Panc1 (cell line): ENCODE measurements at regions not wholly inside any gene's neighbourhood (a gene's known extent, or its start where the extent isn't known, plus 50 kb on each side); places are given as distances from the start of the nearest gene placed in this dataset.

ENCODE experiments used
- ATAC-seq: fragments of 200-7000 bp; cut with Tn5 transposase; 2 replicates; pipeline ENCODE4 v1.9.1; 2020; ENCODE audit warnings: mild to moderate bottlenecking, moderate library complexity
- BruUV-seq: library from RNA; stranded (reverse); fragments of 400-500 nt; replicated peaks from 2 replicates; lab custom pipeline; 2021; lab: Mats Ljungman, UMichigan
- CTCF ChIA-PET: fragments of 300-600 bp; sonication (Branson Sonifier 250); formaldehyde crosslinking; loops from one replicate; lab custom pipeline; 2022; ENCODE audit warnings: antibody characterized with exemption; lab: Charles Lee
- POLR2A ChIA-PET: fragments of 300-600 bp; sonication (Branson Sonifier 250); formaldehyde crosslinking; loops from one replicate; lab custom pipeline; 2022; ENCODE audit warnings: antibody characterized with exemption; lab: Charles Lee
- DNase-seq: peaks from one replicate; pipeline ENCODE4 v3.0.0-alpha.2; 2010; ENCODE audit warnings: low read depth, low spot score
- H3K27ac ChIP-seq: 2 replicates; pipeline ENCODE4 v1.5.1; 2011; ENCODE audit warnings: mild to moderate bottlenecking, low read length, inconsistent platforms
- H3K27me3 ChIP-seq: fragments of 200-500 bp; sonication (Bioruptor generic); 2 replicates; pipeline ENCODE4 v1.6.0; 2014; ENCODE audit warnings: low read length, inconsistent platforms; ENCODE audit not compliant: control insufficient read depth, insufficient read depth
- H3K36me3 ChIP-seq: fragments of 200-500 bp; sonication (Bioruptor generic); 2 replicates; pipeline ENCODE4 v1.5.1; 2014; ENCODE audit warnings: inconsistent platforms, mild to moderate bottlenecking, low read length, moderate library complexity; ENCODE audit not compliant: control insufficient read depth, insufficient read depth
- H3K4me1 ChIP-seq: 2 replicates; pipeline ENCODE4 v1.5.1; 2011; ENCODE audit warnings: inconsistent platforms, mild to moderate bottlenecking, low read length, moderate library complexity; ENCODE audit not compliant: control insufficient read depth, insufficient read depth
- H3K4me3 ChIP-seq, 2 experiments: 2 replicates each; pipeline ENCODE4 v1.5.1; 2011 to 2012; ENCODE audit warnings: low read depth in 2 of 2, low read length in 2 of 2, mild to moderate bottlenecking in 2 of 2, inconsistent platforms in 1 of 2, moderate library complexity in 1 of 2
- H3K9me3 ChIP-seq: fragments of 200-500 bp; sonication (Bioruptor generic); 2 replicates; pipeline ENCODE4 v1.5.1; 2014; ENCODE audit warnings: low read depth, mild to moderate bottlenecking, inconsistent platforms, low read length, moderate library complexity; ENCODE audit not compliant: control insufficient read depth, insufficient read depth
- POLR2AphosphoS5 ChIP-seq: IDR thresholded peaks from 2 replicates; pipeline ENCODE4 v1.6.1; 2012; ENCODE audit warnings: mild to moderate bottlenecking, low read depth, low read length, moderate library complexity
- REST ChIP-seq, 2 experiments: IDR thresholded peaks; 2 replicates each; pipeline ENCODE4 v1.6.1; 2011 to 2012; ENCODE audit warnings: low read depth in 2 of 2, control low read depth in 1 of 2, low read length in 1 of 2, mild to moderate bottlenecking in 1 of 2, moderate library complexity in 1 of 2; ENCODE audit not compliant: insufficient read depth in 1 of 2
- SIN3A ChIP-seq: IDR thresholded peaks from 2 replicates; pipeline ENCODE4 v1.6.1; 2012; ENCODE audit warnings: low read depth, mild to moderate bottlenecking, low read length, moderate library complexity, borderline replicate concordance; ENCODE audit not compliant: insufficient read depth
- TCF7L2 ChIP-seq: IDR thresholded peaks from 2 replicates; pipeline ENCODE4 v1.6.1; 2011; ENCODE audit warnings: mild to moderate bottlenecking, low read depth, low read length, inconsistent platforms
- in situ Hi-C: cut with HindIII; loops from 2 replicates; pipeline ENCODE4 v1.10.0; 2016; ENCODE audit warnings: low sequenced_read_pairs, low pct_unique_long_range_greater_than_20kb
- intact Hi-C: fragments of 100-400 bp; cut with micrococcal nuclease; formaldehyde crosslinking; loops from one replicate; pipeline ENCODE4 v1.10.0; 2022; ENCODE audit not compliant: unreplicated experiment
- TF ChIP-seq, protein P1 (sequence below): fragments of 450-650 bp; IDR thresholded peaks from 2 replicates; pipeline ENCODE4 v1.5.1; 2017; ENCODE audit warnings: mild to moderate bottlenecking

DNA sequence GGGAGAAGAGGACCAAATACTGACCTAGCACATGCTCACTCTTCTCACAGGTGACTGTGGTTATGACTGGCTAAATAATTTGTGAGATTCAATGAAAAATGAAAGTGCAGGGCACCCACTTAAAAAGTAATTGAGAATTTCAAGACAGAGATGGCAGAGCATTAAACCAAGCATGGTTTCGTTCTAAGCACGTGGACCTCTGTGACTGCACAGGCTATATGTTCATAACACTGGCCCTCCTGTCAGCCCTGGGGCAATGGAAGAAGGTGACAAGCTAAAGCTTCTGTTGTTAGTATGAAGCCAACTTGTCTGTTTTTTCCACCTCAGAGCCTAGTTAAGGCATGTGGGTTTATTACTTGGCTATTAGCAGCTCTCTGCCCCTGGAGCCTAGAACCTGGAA is 130.9 kb downstream of the FASLG start:
- no peaks in the 10 kb centered on the region for H3K9me3 ChIP-seq

GRCh38 chr1:172790245-172790644 is 131.3 kb downstream of the FASLG start:
- no peak for DNase-seq
- ChIA-PET POLR2A (no interaction called here), CTCF (no interaction called here)
- TF ChIP-seq TCF7L2 (no peak), SIN3A (no peak), REST (IDR thresholded peaks at IDR 0.05; ENCODE audit: insufficient read depth in 1 of 2, low read depth in 2 of 2, low read length in 1 of 2) (no peak), POLR2AphosphoS5 (no peak)
- TF ChIP-seq, protein P1, sequence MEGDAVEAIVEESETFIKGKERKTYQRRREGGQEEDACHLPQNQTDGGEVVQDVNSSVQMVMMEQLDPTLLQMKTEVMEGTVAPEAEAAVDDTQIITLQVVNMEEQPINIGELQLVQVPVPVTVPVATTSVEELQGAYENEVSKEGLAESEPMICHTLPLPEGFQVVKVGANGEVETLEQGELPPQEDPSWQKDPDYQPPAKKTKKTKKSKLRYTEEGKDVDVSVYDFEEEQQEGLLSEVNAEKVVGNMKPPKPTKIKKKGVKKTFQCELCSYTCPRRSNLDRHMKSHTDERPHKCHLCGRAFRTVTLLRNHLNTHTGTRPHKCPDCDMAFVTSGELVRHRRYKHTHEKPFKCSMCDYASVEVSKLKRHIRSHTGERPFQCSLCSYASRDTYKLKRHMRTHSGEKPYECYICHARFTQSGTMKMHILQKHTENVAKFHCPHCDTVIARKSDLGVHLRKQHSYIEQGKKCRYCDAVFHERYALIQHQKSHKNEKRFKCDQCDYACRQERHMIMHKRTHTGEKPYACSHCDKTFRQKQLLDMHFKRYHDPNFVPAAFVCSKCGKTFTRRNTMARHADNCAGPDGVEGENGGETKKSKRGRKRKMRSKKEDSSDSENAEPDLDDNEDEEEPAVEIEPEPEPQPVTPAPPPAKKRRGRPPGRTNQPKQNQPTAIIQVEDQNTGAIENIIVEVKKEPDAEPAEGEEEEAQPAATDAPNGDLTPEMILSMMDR, result no peak
- Histone ChIP-seq H3K27ac (no peak overlapping the region), H3K27me3 (no peaks in the 10 kb centered on the region), H3K4me1 (no peaks in the 10 kb centered on the region), H3K9me3 (no peaks in the 10 kb centered on the region), H3K36me3 (no peaks in the 10 kb centered on the region), H3K4me3 (no peak overlapping the region)
- in situ Hi-C loops, result no loop called here
- BruUV-seq, result no TSS peak
- no peak for ATAC-seq
- intact Hi-C loops, result no loop called here

More for the DNA sequence above, 130.9 kb downstream of the FASLG start:
- Histone ChIP-seq H3K4me3 (no peak overlapping the region), H3K27ac (no peak overlapping the region), H3K4me1 (no peaks in the 10 kb centered on the region), H3K36me3 (no peaks in the 10 kb centered on the region), H3K27me3 (no peaks in the 10 kb centered on the region)
- DNase-seq (no peak), ATAC-seq (no peak)
- in situ Hi-C loops (no loop called here), intact Hi-C loops (no loop called here)
- CTCF ChIA-PET, result no interaction called here
- POLR2A ChIA-PET, result no interaction called here
- no peak for TF ChIP-seq TCF7L2
- no peak for TF ChIP-seq REST (IDR thresholded peaks at IDR 0.05; ENCODE audit: insufficient read depth in 1 of 2, low read depth in 2 of 2, low read length in 1 of 2)
- no peak for TF ChIP-seq POLR2AphosphoS5
- no peak for TF ChIP-seq SIN3A
- TF ChIP-seq, protein P1, result no peak
- BruUV-seq, result no TSS peak
